Testis (tissue), 2 donors: ENCODE measurements at regions not wholly inside any gene's neighbourhood (a gene's known extent, or its start where the extent isn't known, plus 50 kb on each side); places are given as distances from the start of the nearest gene placed in this dataset.

Experiments
- POLR2A ChIP-seq: fragments of 450-650 bp; IDR thresholded peaks from one replicate; pipeline ENCODE4 v1.6.1; 2017; ENCODE audit warnings: antibody characterized with exemption, mild to moderate bottlenecking, moderate library complexity
- TF ChIP-seq, protein P1 (sequence below), 3 experiments: fragments of 450-650 bp in 2 of 3; fragments of 200-600 bp in 1 of 3; sonication (generic) in 1 of 3; IDR thresholded peaks; one replicate each; pipeline ENCODE4 v1.5.1; 2016 to 2019; ENCODE audit warnings: antibody characterized with exemption in 3 of 3, mild to moderate bottlenecking in 2 of 3, moderate library complexity in 1 of 3

- TF ChIP-seq, protein P1, sequence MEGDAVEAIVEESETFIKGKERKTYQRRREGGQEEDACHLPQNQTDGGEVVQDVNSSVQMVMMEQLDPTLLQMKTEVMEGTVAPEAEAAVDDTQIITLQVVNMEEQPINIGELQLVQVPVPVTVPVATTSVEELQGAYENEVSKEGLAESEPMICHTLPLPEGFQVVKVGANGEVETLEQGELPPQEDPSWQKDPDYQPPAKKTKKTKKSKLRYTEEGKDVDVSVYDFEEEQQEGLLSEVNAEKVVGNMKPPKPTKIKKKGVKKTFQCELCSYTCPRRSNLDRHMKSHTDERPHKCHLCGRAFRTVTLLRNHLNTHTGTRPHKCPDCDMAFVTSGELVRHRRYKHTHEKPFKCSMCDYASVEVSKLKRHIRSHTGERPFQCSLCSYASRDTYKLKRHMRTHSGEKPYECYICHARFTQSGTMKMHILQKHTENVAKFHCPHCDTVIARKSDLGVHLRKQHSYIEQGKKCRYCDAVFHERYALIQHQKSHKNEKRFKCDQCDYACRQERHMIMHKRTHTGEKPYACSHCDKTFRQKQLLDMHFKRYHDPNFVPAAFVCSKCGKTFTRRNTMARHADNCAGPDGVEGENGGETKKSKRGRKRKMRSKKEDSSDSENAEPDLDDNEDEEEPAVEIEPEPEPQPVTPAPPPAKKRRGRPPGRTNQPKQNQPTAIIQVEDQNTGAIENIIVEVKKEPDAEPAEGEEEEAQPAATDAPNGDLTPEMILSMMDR (IDR thresholded peaks at IDR 0.05): no peak
- no peak for TF ChIP-seq POLR2A
These were observed 184.6 kb upstream of the SP4 start for GRCh38 chr7:21243265-21243664.
